Caco-2 (cell line): ENCODE measurements at regions not wholly inside any gene's neighbourhood (a gene's known extent, or its start where the extent isn't known, plus 50 kb on each side); places are given as distances from the start of the nearest gene placed in this dataset.

ENCODE experiments used
- BruUV-seq: library from RNA; stranded (reverse); fragments of 400-500 nt; replicated peaks from 2 replicates; lab custom pipeline; 2021; lab: Mats Ljungman, UMichigan
- CTCF ChIA-PET: fragments of 300-600 bp; sonication (Branson Sonifier 250); formaldehyde crosslinking; loops from one replicate; lab custom pipeline; 2022; ENCODE audit warnings: antibody characterized with exemption; lab: Charles Lee
- POLR2A ChIA-PET: fragments of 300-600 bp; sonication (Branson Sonifier 250); formaldehyde crosslinking; loops from one replicate; lab custom pipeline; 2022; ENCODE audit warnings: antibody characterized with exemption; lab: Charles Lee
- DNase-seq, 2 experiments: peaks; one replicate each; pipeline versions ENCODE4 v3.0.0 to v3.0.0-alpha.2; 2020 to 2022
- H3K27me3 ChIP-seq: replicated peaks from 2 replicates; pipeline ENCODE4 v1.6.0; 2011; ENCODE audit warnings: low read length; ENCODE audit not compliant: control insufficient read depth, insufficient read depth
- H3K36me3 ChIP-seq: 2 replicates; pipeline ENCODE4 v1.5.1; 2011; ENCODE audit warnings: low read length; ENCODE audit not compliant: control insufficient read depth, insufficient read depth
- H3K4me1 ChIP-seq: fragments of 250-450 bp; sonication (Bioruptor Pico); 2 replicates; pipeline ENCODE4 v1.5.1; 2020; ENCODE audit warnings: mild to moderate bottlenecking
- H3K4me3 ChIP-seq: 2 replicates; pipeline ENCODE4 v1.5.1; 2011; ENCODE audit warnings: low read depth, mild to moderate bottlenecking, control low read depth, low read length
- H3K9me3 ChIP-seq: fragments of 250-450 bp; sonication (Bioruptor Pico); 2 replicates; pipeline ENCODE4 v1.5.1; 2020; ENCODE audit warnings: mild to moderate bottlenecking, moderate library complexity
- H3K27ac Mint-ChIP-seq: one replicate; pipeline ENCODE4 v1.8.0; 2022; ENCODE audit warnings: mixed read lengths; ENCODE audit not compliant: unreplicated experiment
- H3K27me3 Mint-ChIP-seq: one replicate; pipeline ENCODE4 v1.8.0; 2022; ENCODE audit warnings: mixed read lengths; ENCODE audit not compliant: insufficient read depth, unreplicated experiment
- H3K36me3 Mint-ChIP-seq: one replicate; pipeline ENCODE4 v1.8.0; 2022; ENCODE audit warnings: mild to moderate bottlenecking, mixed read lengths; ENCODE audit not compliant: insufficient read depth, unreplicated experiment
- H3K4me1 Mint-ChIP-seq: one replicate; pipeline ENCODE4 v1.8.0; 2022; ENCODE audit warnings: low read depth, mixed read lengths; ENCODE audit not compliant: unreplicated experiment
- H3K4me3 Mint-ChIP-seq: one replicate; pipeline ENCODE4 v1.8.0; 2022; ENCODE audit warnings: mild to moderate bottlenecking, moderate library complexity, mixed read lengths; ENCODE audit not compliant: unreplicated experiment
- H3K9me3 Mint-ChIP-seq: one replicate; pipeline ENCODE4 v1.8.0; 2022; ENCODE audit warnings: mixed read lengths; ENCODE audit not compliant: unreplicated experiment
- CTCF ChIP-seq, 2 experiments: fragments of 200-600 bp in 1 of 2; IDR thresholded peaks; 1 replicate in 1 of 2; 2 replicates in 1 of 2; pipeline versions ENCODE4 v1.5.1 to v1.8.0; 2011 to 2022; ENCODE audit warnings: antibody characterized with exemption in 1 of 2, control low read depth in 1 of 2, inconsistent platforms in 1 of 2, low read depth in 1 of 2, low read length in 1 of 2, mild to moderate bottlenecking in 1 of 2, moderate library complexity in 1 of 2; ENCODE audit not compliant: insufficient read depth in 1 of 2, severe bottlenecking in 1 of 2, unreplicated experiment in 1 of 2
- intact Hi-C: fragments of 100-400 bp; cut with micrococcal nuclease; formaldehyde crosslinking; loops from one replicate; pipeline ENCODE4 v1.10.0; 2022; ENCODE audit not compliant: unreplicated experiment

- H3K4me1 ChIP-seq, result no peaks in the 10 kb centered on the region
- DNase-seq, result no peak
- Mint-ChIP-seq H3K27ac (no peak overlapping the region), H3K36me3 (no peaks in the 10 kb centered on the region), H3K4me1 (no peaks in the 10 kb centered on the region), H3K27me3 (peaks cover 2% of the 10 kb centered on the region), H3K9me3 (no peaks in the 10 kb centered on the region), H3K4me3 (no peak overlapping the region)
- BruUV-seq, result no TSS peak
- no peak overlapping the region for H3K4me3 ChIP-seq
- ChIA-PET POLR2A (no interaction called here), CTCF (no interaction called here)
- H3K9me3 ChIP-seq, result no peaks in the 10 kb centered on the region
- intact Hi-C loops, result no loop called here
- no peaks in the 10 kb centered on the region for H3K27me3 ChIP-seq
- no peak for TF ChIP-seq CTCF (IDR thresholded peaks at IDR 0.05; ENCODE audit: insufficient read depth in 1 of 2, low read depth in 1 of 2, low read length in 1 of 2, severe bottlenecking in 1 of 2, unreplicated experiment in 1 of 2)
- no peaks in the 10 kb centered on the region for H3K36me3 ChIP-seq
These were observed 126.7 kb downstream of the MTX3 start for GRCh38 chr5:79864364-79864763.

- no TSS peak for BruUV-seq
- POLR2A ChIA-PET, result no interaction called here
These were observed 131.5 kb downstream of the MTX3 start for GRCh38 chr5:79859588-79859987.

GRCh38 chr5:79858410-79858723 is 132.7 kb downstream of the MTX3 start:
- BruUV-seq, result no TSS peak
- Mint-ChIP-seq H3K4me3 (no peak overlapping the region), H3K4me1 (no peaks in the 10 kb centered on the region), H3K9me3 (no peaks in the 10 kb centered on the region), H3K27me3 (no peaks in the 10 kb centered on the region), H3K36me3 (no peaks in the 10 kb centered on the region), H3K27ac (no peak overlapping the region)
- H3K4me3 ChIP-seq, result no peak overlapping the region
- POLR2A ChIA-PET, result no interaction called here
- TF ChIP-seq CTCF (IDR thresholded peaks at IDR 0.05; ENCODE audit: insufficient read depth in 1 of 2, low read depth in 1 of 2, low read length in 1 of 2, severe bottlenecking in 1 of 2, unreplicated experiment in 1 of 2), result no peak
- no peaks in the 10 kb centered on the region; the same call in 1 of the 2 replicates for H3K27me3 ChIP-seq
- CTCF ChIA-PET, result interaction anchor here (1.0 to 1.1 kb wide), 2 partner anchors 17 to 225 kb away, joined by 3 read pairs; no protein-coding TSS in a partner anchor
- H3K36me3 ChIP-seq, result no peaks in the 10 kb centered on the region
- DNase-seq, result no peak
- no peaks in the 10 kb centered on the region for H3K9me3 ChIP-seq
- no peaks in the 10 kb centered on the region for H3K4me1 ChIP-seq
- intact Hi-C loops, result loop anchor here (1.0 to 2.0 kb wide), 3 partner anchors 155 to 838 kb away; no protein-coding TSS in a partner anchor

More at GRCh38 chr5:79859588-79859987, 131.5 kb downstream of the MTX3 start:
- Mint-ChIP-seq H3K36me3 (no peaks in the 10 kb centered on the region), H3K4me3 (no peak overlapping the region), H3K27me3 (no peaks in the 10 kb centered on the region), H3K9me3 (no peaks in the 10 kb centered on the region), H3K27ac (no peak overlapping the region), H3K4me1 (no peaks in the 10 kb centered on the region)
- Histone ChIP-seq H3K36me3 (no peaks in the 10 kb centered on the region), H3K4me1 (no peaks in the 10 kb centered on the region), H3K27me3 (no peaks in the 10 kb centered on the region), H3K9me3 (no peaks in the 10 kb centered on the region), H3K4me3 (no peak overlapping the region)
- CTCF ChIA-PET, result no interaction called here
- intact Hi-C loops, result loop anchor here (2.0 kb wide), 2 partner anchors 223 to 839 kb away; no protein-coding TSS in a partner anchor
- peak in 1 of 2 experiments; percentile 15 for TF ChIP-seq CTCF (IDR thresholded peaks at IDR 0.05; ENCODE audit: insufficient read depth in 1 of 2, low read depth in 1 of 2, low read length in 1 of 2, severe bottlenecking in 1 of 2, unreplicated experiment in 1 of 2)
- DNase-seq, result no peak
